SH-SY5Y (cell line): ENCODE measurements at regions not wholly inside any gene's neighbourhood (a gene's known extent, or its start where the extent isn't known, plus 50 kb on each side); places are given as distances from the start of the nearest gene placed in this dataset.

Experiments used
- GATA2 ChIP-seq: IDR thresholded peaks from 2 replicates; pipeline ENCODE4 v1.6.1; 2011; ENCODE audit warnings: mild to moderate bottlenecking, low read depth, low read length
- GATA3 ChIP-seq: IDR thresholded peaks from 2 replicates; pipeline ENCODE4 v1.6.1; 2011; ENCODE audit warnings: low read depth, mild to moderate bottlenecking, low read length, moderate library complexity

GRCh38 chr10:33818343-33818742 lies 483.9 kb upstream of the NRP1 start:
- TF ChIP-seq GATA2 (no peak), GATA3 (no peak)
